Caco-2 (cell line): ENCODE measurements at regions not wholly inside any gene's neighbourhood (a gene's known extent, or its start where the extent isn't known, plus 50 kb on each side); places are given as distances from the start of the nearest gene placed in this dataset.

Experiments
- BruUV-seq: library from RNA; stranded (reverse); fragments of 400-500 nt; replicated peaks from 2 replicates; lab custom pipeline; 2021; lab: Mats Ljungman, UMichigan
- CTCF ChIA-PET: fragments of 300-600 bp; sonication (Branson Sonifier 250); formaldehyde crosslinking; loops from one replicate; lab custom pipeline; 2022; ENCODE audit warnings: antibody characterized with exemption; lab: Charles Lee
- POLR2A ChIA-PET: fragments of 300-600 bp; sonication (Branson Sonifier 250); formaldehyde crosslinking; loops from one replicate; lab custom pipeline; 2022; ENCODE audit warnings: antibody characterized with exemption; lab: Charles Lee
- DNase-seq, 2 experiments: peaks; one replicate each; pipeline versions ENCODE4 v3.0.0 to v3.0.0-alpha.2; 2020 to 2022
- H3K27me3 ChIP-seq: replicated peaks from 2 replicates; pipeline ENCODE4 v1.6.0; 2011; ENCODE audit warnings: low read length; ENCODE audit not compliant: control insufficient read depth, insufficient read depth
- H3K36me3 ChIP-seq: 2 replicates; pipeline ENCODE4 v1.5.1; 2011; ENCODE audit warnings: low read length; ENCODE audit not compliant: control insufficient read depth, insufficient read depth
- H3K4me1 ChIP-seq: fragments of 250-450 bp; sonication (Bioruptor Pico); 2 replicates; pipeline ENCODE4 v1.5.1; 2020; ENCODE audit warnings: mild to moderate bottlenecking
- H3K4me3 ChIP-seq: 2 replicates; pipeline ENCODE4 v1.5.1; 2011; ENCODE audit warnings: low read depth, mild to moderate bottlenecking, control low read depth, low read length
- H3K9me3 ChIP-seq: fragments of 250-450 bp; sonication (Bioruptor Pico); 2 replicates; pipeline ENCODE4 v1.5.1; 2020; ENCODE audit warnings: mild to moderate bottlenecking, moderate library complexity
- H3K27ac Mint-ChIP-seq: one replicate; pipeline ENCODE4 v1.8.0; 2022; ENCODE audit warnings: mixed read lengths; ENCODE audit not compliant: unreplicated experiment
- H3K27me3 Mint-ChIP-seq: one replicate; pipeline ENCODE4 v1.8.0; 2022; ENCODE audit warnings: mixed read lengths; ENCODE audit not compliant: insufficient read depth, unreplicated experiment
- H3K36me3 Mint-ChIP-seq: one replicate; pipeline ENCODE4 v1.8.0; 2022; ENCODE audit warnings: mild to moderate bottlenecking, mixed read lengths; ENCODE audit not compliant: insufficient read depth, unreplicated experiment
- H3K4me1 Mint-ChIP-seq: one replicate; pipeline ENCODE4 v1.8.0; 2022; ENCODE audit warnings: low read depth, mixed read lengths; ENCODE audit not compliant: unreplicated experiment
- H3K4me3 Mint-ChIP-seq: one replicate; pipeline ENCODE4 v1.8.0; 2022; ENCODE audit warnings: mild to moderate bottlenecking, moderate library complexity, mixed read lengths; ENCODE audit not compliant: unreplicated experiment
- H3K9me3 Mint-ChIP-seq: one replicate; pipeline ENCODE4 v1.8.0; 2022; ENCODE audit warnings: mixed read lengths; ENCODE audit not compliant: unreplicated experiment
- intact Hi-C: fragments of 100-400 bp; cut with micrococcal nuclease; formaldehyde crosslinking; loops from one replicate; pipeline ENCODE4 v1.10.0; 2022; ENCODE audit not compliant: unreplicated experiment
- TF ChIP-seq, protein P1 (sequence below), 2 experiments: fragments of 200-600 bp in 1 of 2; IDR thresholded peaks; 1 replicate in 1 of 2; 2 replicates in 1 of 2; pipeline versions ENCODE4 v1.5.1 to v1.8.0; 2011 to 2022; ENCODE audit warnings: antibody characterized with exemption in 1 of 2, control low read depth in 1 of 2, inconsistent platforms in 1 of 2, low read depth in 1 of 2, low read length in 1 of 2, mild to moderate bottlenecking in 1 of 2, moderate library complexity in 1 of 2; ENCODE audit not compliant: insufficient read depth in 1 of 2, severe bottlenecking in 1 of 2, unreplicated experiment in 1 of 2

DNA sequence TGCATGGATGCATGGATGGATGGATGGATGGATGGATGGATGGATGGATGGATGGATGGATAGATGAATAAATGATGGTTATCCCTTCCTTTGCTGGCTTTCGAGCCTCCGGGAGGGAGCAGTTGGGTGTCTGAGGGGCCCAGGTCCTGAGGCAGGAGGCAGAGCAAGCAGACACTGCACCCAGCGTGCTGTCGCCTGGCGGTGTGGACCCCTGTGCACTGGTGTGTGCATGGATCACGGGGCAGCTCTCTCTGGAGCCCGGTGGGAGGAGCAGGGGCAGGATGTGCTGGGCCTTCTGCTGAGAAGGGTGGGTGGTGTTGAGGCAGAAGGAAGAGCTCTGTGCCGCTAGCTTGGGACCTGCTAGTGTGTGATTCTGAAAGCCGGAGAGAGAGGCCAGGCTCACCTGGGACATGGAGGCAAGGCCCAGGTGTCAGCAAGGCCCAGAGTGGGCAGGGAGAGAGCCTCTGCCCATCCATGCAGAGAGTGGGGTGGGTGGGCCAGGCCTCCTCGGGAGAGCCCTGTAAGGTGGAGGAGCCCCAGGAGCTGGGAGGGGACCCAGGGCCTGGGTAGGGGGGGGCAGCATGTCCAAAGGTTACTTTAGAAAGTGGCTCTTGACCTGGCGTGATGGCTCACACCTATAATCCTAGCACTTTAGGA lies 254.4 kb downstream of the BRD1 start:
- Mint-ChIP-seq H3K27me3 (peaks cover 6% of the 10 kb centered on the region), H3K27ac (no peak overlapping the region), H3K4me1 (no peaks in the 10 kb centered on the region), H3K9me3 (no peaks in the 10 kb centered on the region), H3K4me3 (no peak overlapping the region), H3K36me3 (no peaks in the 10 kb centered on the region)
- no peak for DNase-seq
- Histone ChIP-seq H3K9me3 (no peaks in the 10 kb centered on the region), H3K4me1 (no peaks in the 10 kb centered on the region), H3K36me3 (no peaks in the 10 kb centered on the region), H3K4me3 (no peak overlapping the region), H3K27me3 (no peaks in the 10 kb centered on the region)
- POLR2A ChIA-PET: no interaction called here
- intact Hi-C loops: no loop called here
- BruUV-seq: no TSS peak
- CTCF ChIA-PET: interaction anchor here (0.7 kb wide), 1 partner anchor 70 kb away, joined by 5 read pairs; no protein-coding TSS in a partner anchor
- TF ChIP-seq, protein P1, sequence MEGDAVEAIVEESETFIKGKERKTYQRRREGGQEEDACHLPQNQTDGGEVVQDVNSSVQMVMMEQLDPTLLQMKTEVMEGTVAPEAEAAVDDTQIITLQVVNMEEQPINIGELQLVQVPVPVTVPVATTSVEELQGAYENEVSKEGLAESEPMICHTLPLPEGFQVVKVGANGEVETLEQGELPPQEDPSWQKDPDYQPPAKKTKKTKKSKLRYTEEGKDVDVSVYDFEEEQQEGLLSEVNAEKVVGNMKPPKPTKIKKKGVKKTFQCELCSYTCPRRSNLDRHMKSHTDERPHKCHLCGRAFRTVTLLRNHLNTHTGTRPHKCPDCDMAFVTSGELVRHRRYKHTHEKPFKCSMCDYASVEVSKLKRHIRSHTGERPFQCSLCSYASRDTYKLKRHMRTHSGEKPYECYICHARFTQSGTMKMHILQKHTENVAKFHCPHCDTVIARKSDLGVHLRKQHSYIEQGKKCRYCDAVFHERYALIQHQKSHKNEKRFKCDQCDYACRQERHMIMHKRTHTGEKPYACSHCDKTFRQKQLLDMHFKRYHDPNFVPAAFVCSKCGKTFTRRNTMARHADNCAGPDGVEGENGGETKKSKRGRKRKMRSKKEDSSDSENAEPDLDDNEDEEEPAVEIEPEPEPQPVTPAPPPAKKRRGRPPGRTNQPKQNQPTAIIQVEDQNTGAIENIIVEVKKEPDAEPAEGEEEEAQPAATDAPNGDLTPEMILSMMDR (IDR thresholded peaks at IDR 0.05; ENCODE audit: insufficient read depth in 1 of 2, low read depth in 1 of 2, low read length in 1 of 2, severe bottlenecking in 1 of 2, unreplicated experiment in 1 of 2): no peak

DNA sequence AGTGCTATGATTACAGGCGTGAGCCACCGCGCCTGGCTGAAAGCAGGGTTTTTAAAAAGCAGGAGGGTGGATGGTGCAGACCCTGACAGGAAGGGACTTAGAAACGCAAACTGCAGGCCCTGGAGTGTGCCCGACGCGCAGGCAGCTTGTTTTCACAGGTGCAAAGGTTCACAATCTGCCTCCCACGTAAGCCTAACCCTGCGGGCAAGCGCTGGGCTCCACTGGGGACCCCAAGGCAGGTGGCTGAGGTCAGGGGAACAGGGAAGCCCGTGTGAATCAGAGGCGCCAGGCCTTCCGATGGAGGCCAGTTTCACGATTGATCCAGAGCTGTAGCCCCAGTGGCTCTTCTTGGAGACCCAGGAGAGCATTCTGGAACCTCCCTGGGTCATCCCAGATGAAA lies 256.3 kb downstream of the BRD1 start:
- H3K9me3 ChIP-seq: no peaks in the 10 kb centered on the region
- no peak for DNase-seq
- Mint-ChIP-seq H3K4me3 (no peak overlapping the region), H3K4me1 (no peaks in the 10 kb centered on the region), H3K27me3 (peaks cover 4% of the 10 kb centered on the region), H3K36me3 (no peaks in the 10 kb centered on the region), H3K27ac (no peak overlapping the region), H3K9me3 (no peaks in the 10 kb centered on the region)
- intact Hi-C loops: no loop called here
- no peaks in the 10 kb centered on the region for H3K4me1 ChIP-seq
- no TSS peak for BruUV-seq
- no peak overlapping the region for H3K4me3 ChIP-seq
- no peaks in the 10 kb centered on the region for H3K36me3 ChIP-seq
- ChIA-PET CTCF (no interaction called here), POLR2A (no interaction called here)
- TF ChIP-seq, protein P1 (IDR thresholded peaks at IDR 0.05; ENCODE audit: insufficient read depth in 1 of 2, low read depth in 1 of 2, low read length in 1 of 2, severe bottlenecking in 1 of 2, unreplicated experiment in 1 of 2): no peak
- no peaks in the 10 kb centered on the region for H3K27me3 ChIP-seq

DNA sequence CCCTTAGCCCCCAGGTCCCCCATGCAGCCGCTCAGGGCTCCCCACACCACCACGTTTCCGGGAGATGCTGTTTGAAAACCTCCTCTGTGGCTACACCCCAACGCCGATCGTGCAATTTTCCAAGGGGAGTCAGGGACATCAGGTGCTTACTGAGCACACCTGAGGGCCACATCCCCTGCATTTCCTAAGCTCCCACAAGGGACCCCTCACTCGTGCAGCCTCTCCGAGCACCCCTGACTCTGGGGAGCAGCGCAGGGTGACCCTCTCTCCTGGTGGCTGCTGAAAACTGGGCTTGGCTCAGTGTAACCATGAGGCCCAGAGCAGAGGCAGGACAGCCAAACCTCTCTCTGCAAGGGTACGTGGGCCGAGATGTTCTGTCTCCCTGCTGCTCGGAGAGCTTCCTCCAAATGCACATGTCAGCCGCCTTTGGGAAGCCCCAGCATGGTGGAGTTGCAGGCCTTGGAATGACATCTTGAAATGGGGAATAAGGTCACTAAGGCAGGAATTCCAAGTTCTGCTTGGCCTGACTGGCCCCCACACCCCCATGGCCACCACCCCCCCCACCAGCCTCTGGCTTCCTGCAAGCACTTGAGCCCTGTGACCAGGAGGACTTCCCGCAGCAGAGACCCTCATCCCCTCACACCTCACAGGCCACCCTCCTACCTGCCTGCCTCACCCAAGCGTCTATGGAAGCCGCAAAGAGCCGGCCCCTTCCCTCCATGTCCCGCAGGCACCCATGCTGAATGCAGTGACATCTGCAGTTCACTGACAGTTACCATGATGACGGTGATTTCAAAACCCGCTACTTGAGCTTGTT lies 257.4 kb downstream of the BRD1 start:
- Histone ChIP-seq H3K27me3 (no peaks in the 10 kb centered on the region), H3K4me3 (no peak overlapping the region), H3K9me3 (no peaks in the 10 kb centered on the region), H3K4me1 (no peaks in the 10 kb centered on the region), H3K36me3 (no peaks in the 10 kb centered on the region)
- no peak overlapping the region for H3K4me3 Mint-ChIP-seq
- H3K27me3 Mint-ChIP-seq: peaks cover 4% of the 10 kb centered on the region
- TF ChIP-seq, protein P1 (IDR thresholded peaks at IDR 0.05; ENCODE audit: insufficient read depth in 1 of 2, low read depth in 1 of 2, low read length in 1 of 2, severe bottlenecking in 1 of 2, unreplicated experiment in 1 of 2): no peak
- no peaks in the 10 kb centered on the region for H3K9me3 Mint-ChIP-seq
- POLR2A ChIA-PET: no interaction called here
- CTCF ChIA-PET: no interaction called here
- BruUV-seq: no TSS peak
- peak in 1 of 2 experiments; percentile 24 for DNase-seq
- H3K27ac Mint-ChIP-seq: no peak overlapping the region
- intact Hi-C loops: no loop called here
- H3K36me3 Mint-ChIP-seq: no peaks in the 10 kb centered on the region
- no peaks in the 10 kb centered on the region for H3K4me1 Mint-ChIP-seq
